Activated CD8-positive, alpha-beta memory T cell treated with anti-CD3 and anti-CD28 coated beads for 36 hours (primary cell): ENCODE measurements at regions not wholly inside any gene's neighbourhood (a gene's known extent, or its start where the extent isn't known, plus 50 kb on each side); places are given as distances from the start of the nearest gene placed in this dataset.

Source experiments
- CTCF ChIA-PET: fragments of 350-600 bp; sonication (Branson Sonifier 250); formaldehyde crosslinking; loops from one replicate; lab custom pipeline; 2021; ENCODE audit warnings: antibody characterized with exemption; lab: Charles Lee
- POLR2A ChIA-PET: fragments of 350-600 bp; sonication (Branson Sonifier 250); formaldehyde crosslinking; loops from one replicate; lab custom pipeline; 2021; ENCODE audit warnings: antibody characterized with exemption; lab: Charles Lee

DNA sequence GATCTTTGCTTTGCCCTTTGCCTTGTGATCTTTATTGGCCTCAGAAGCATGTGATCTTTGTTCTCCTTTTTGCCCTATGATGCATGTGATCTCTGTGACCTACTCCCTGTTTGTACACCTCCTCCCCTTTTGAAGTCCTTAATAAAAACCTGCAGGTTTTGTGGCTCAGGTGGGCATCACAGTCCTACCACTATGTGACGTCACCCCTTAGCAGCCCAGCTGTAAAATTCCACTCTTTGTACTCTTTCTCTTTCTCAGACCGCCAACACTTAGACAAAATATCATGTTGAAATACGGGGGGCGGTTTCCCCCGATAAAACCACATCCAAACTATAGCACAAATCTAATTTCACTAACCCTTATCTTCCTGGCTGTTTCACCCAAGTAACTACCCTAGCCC, 76.7 kb upstream of the RAPGEF4 start:
- POLR2A ChIA-PET: no interaction called here
- CTCF ChIA-PET: no interaction called here

- POLR2A ChIA-PET: no interaction called here
- CTCF ChIA-PET: interaction anchor here (0.6 kb wide), 1 partner anchor 627 kb away, joined by 3 read pairs; no protein-coding TSS in a partner anchor
Measured at GRCh38 chr2:172662099-172662498, 73.5 kb upstream of the RAPGEF4 start.

- CTCF ChIA-PET: no interaction called here
- POLR2A ChIA-PET: no interaction called here
Measured at GRCh38 chr2:172664766-172665165, 70.9 kb upstream of the RAPGEF4 start.

- CTCF ChIA-PET: no interaction called here
- POLR2A ChIA-PET: no interaction called here
Measured at GRCh38 chr2:172667581-172668325, 67.9 kb upstream of the RAPGEF4 start.

GRCh38 chr2:172671501-172671900, 64.1 kb upstream of the RAPGEF4 start:
- POLR2A ChIA-PET: interaction anchor here (0.6 kb wide), 1 partner anchor 115 kb away, joined by 3 read pairs; no protein-coding TSS in a partner anchor

DNA sequence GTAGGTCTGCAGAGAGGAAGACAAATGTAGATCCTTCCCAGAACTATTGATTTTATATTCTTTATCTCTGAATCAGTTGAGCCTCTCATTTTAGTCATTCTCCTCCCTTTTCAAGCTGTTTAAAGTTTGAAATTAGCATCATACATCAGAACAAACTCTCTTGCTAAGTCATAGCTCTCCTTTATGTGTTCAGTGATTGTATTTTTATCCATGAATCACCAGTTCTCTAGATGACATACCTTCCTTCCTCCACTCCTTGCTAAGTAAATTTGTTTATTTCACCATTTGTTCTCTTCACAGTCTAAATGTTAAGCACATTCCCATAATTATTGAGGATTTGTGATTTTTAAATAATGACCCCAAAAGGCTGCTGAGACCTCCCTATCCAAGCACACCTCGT, 63.5 kb upstream of the RAPGEF4 start:
- POLR2A ChIA-PET: no interaction called here
- CTCF ChIA-PET: no interaction called here

More at GRCh38 chr2:172671501-172671900, 64.1 kb upstream of the RAPGEF4 start:
- CTCF ChIA-PET: no interaction called here

DNA sequence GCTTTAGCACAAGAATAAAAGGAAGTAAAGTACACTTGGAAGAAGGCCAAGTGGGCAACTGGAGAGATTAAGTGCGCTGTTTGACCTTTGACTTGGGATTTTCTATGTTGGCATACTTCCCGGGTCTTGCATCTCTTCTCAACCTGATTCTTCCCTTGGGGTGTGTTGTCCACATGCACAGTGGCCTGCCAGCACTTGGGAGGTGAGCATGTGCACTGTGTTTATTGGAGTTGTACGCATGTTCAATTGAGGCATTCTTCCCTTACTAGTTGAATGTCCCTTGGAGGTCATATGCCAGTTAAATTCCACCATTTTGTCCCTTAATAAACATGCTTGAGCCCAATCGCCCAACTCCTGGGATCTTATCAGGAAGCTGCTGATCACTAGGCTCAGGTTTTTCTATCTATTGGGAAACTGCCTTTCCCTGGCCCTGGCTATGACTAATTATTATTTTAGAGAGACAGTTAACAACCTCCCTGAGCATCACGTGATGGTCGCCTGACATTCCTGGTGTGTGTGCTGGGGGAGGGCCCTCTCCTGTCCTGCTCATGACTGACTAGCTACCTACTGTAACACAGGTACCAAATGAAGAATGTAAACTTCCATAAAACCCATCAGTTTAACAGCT, 62.5 kb upstream of the RAPGEF4 start:
- ChIA-PET POLR2A (no interaction called here), CTCF (interaction anchor here (1.3 to 1.8 kb wide), 2 partner anchors 24 to 211 kb away, joined by 3 to 4 read pairs; no protein-coding TSS in a partner anchor)

DNA sequence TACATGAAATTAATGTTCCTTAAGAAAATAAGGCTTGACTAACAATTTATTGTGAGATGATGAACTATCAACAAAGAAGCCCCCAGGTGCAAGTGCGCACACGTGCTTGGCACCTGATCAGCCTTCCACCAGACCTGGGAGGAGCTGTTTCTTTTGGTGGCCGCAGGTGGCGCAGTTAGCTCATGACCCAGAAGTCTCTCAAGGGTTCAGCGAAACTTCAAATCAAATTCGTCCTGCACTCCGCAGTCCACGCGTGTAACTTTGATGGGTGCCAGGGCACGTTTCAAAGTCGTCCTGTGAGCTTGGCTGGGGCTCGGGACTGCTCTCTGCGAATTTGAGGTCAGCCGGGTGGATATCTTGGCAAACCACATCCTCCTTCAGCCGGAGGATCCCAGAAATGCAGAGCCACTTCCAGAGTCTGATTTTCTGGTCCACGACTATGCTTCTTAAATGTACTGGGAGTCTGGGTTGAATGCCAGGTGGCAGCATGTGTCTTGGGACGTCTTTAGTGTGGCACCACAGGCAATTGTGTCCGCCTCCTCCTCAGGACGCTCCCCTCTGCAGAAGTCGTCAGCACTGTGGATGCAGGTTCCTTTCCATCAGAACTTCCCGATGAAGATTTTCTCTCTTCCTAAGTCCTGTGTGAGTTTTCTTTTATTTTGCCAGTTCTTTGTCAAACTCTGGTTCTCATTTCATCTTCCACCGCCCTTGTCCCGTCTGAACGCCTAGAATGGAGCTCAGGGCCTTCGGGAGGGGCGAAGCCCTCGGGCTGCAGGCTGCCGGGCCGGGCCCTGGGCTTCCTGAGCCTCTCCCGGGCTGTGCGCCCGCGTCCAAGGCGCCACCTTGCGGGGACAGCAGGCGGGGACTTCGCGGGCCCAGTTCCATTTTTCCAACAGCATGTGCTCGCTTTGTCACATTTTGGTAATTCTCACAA, 61.3 kb upstream of the RAPGEF4 start:
- ChIA-PET CTCF (interaction anchor here (1.3 to 1.8 kb wide), 2 partner anchors 23 to 212 kb away, joined by 3 to 4 read pairs; no protein-coding TSS in a partner anchor), POLR2A (no interaction called here)

GRCh38 chr2:172674968-172675303, 60.7 kb upstream of the RAPGEF4 start:
- CTCF ChIA-PET: interaction anchor here (1.8 kb wide), 1 partner anchor 23 kb away, joined by 4 read pairs; no protein-coding TSS in a partner anchor
- POLR2A ChIA-PET: no interaction called here

- ChIA-PET POLR2A (no interaction called here), CTCF (interaction anchor here (0.9 kb wide), 1 partner anchor 83 kb away, joined by 3 read pairs; no protein-coding TSS in a partner anchor)
Measured at GRCh38 chr2:172677363-172677762, 58.3 kb upstream of the RAPGEF4 start.

- CTCF ChIA-PET: no interaction called here
- POLR2A ChIA-PET: no interaction called here
Measured at GRCh38 chr2:172680436-172681068, 55.1 kb upstream of the RAPGEF4 start.

DNA sequence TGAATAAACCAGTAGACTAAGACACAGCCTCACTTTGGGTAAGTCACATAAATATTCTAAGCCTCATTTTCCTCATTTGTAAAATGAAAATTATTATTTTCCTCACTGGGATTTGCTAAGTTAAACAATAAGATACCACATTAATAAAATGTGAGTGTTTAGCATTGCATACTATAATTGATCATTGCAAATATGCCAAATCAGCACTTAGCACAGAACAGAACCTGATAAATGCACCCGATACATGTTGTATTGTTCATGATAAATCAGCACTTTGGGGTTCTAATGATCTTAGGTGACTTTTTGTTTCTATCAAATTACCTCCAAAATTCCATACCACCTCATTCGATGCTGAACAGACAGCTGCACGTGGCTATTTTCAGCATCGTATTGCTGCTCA, 50.2 kb upstream of the RAPGEF4 start:
- POLR2A ChIA-PET: no interaction called here
- CTCF ChIA-PET: no interaction called here
